Thyroid gland (tissue), 4 donors: ENCODE measurements at regions not wholly inside any gene's neighbourhood (a gene's known extent, or its start where the extent isn't known, plus 50 kb on each side); places are given as distances from the start of the nearest gene placed in this dataset.

Experiments used
- DNase-seq, 2 donors: peaks; one replicate each; pipeline ENCODE4 v3.0.0-alpha.2; 2019
- H3K27ac ChIP-seq, 3 donors: fragments of 200-600 bp; sonication (generic); 1 replicate in 2 of 3; 2 replicates in 1 of 3; pipeline ENCODE4 v1.5.1; 2016 to 2019; ENCODE audit warnings: mild to moderate bottlenecking in 1 of 3, moderate library complexity in 1 of 3
- H3K27me3 ChIP-seq: fragments of 200-600 bp; sonication (generic); one replicate; pipeline ENCODE4 v1.5.1; 2019
- H3K36me3 ChIP-seq, 2 donors: fragments of 200-600 bp; sonication (generic); one replicate each; pipeline ENCODE4 v1.5.1; 2016 to 2019
- H3K4me1 ChIP-seq, 2 donors: fragments of 200-600 bp; sonication (generic); one replicate each; pipeline ENCODE4 v1.5.1; 2017 to 2019
- H3K4me3 ChIP-seq, 3 donors: fragments of 200-600 bp; sonication (generic); replicated peaks in 1 of 3; 1 replicate in 2 of 3; 2 replicates in 1 of 3; pipeline ENCODE4 v1.5.1; 2016; ENCODE audit warnings: mild to moderate bottlenecking in 1 of 3
- H3K9me3 ChIP-seq: fragments of 200-600 bp; sonication (generic); one replicate; pipeline ENCODE4 v1.5.1; 2017
- CTCF ChIP-seq, 6 experiments: fragments of 200-600 bp in 3 of 6; fragments of 450-650 bp in 3 of 6; sonication (generic) in 3 of 6; IDR thresholded peaks; one replicate each; pipeline ENCODE4 v1.5.1; 2016 to 2019; ENCODE audit warnings: antibody characterized with exemption in 6 of 6, mild to moderate bottlenecking in 2 of 6, inconsistent platforms in 1 of 6, moderate library complexity in 1 of 6
- POLR2A ChIP-seq, 2 donors: fragments of 450-650 bp; IDR thresholded peaks; one replicate each; pipeline ENCODE4 v1.6.1; 2017; ENCODE audit warnings: antibody characterized with exemption in 2 of 2, mild to moderate bottlenecking in 2 of 2, moderate library complexity in 1 of 2
- WGBS, 2 donors: methylation state at CpG; one replicate each; pipeline ENCODE4 v1.1.5; 2017; 5-methylcytosine and 5-hydroxymethylcytosine counted together
- intact Hi-C: fragments of 100-400 bp; cut with DNase I; formaldehyde crosslinking; loops from one replicate; pipeline ENCODE4 v1.15.1; 2023

DNA sequence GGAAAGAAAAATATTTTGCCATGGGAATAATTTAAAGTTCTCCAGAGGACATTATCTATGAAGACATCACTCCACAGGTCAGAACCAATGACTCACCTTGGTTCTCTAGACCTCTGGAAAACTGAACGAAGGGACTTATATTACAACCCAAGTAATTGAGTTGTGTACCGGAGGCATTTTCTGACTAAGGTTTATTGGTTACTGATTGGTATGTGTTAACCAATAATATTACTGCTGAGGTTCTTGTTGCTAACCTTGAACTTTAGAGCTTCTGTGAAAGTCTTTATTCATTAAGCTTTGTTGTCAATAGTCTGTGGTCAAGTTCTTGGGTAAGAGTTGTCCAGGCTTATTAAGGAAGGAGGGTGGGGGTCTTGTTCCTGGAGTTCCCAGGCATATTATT is 78.1 kb upstream of the MTPN start:
- Histone ChIP-seq H3K36me3 (no peaks in the 10 kb centered on the region), H3K9me3 (no peaks in the 10 kb centered on the region), H3K4me1 (peaks cover 4 to 10% of the 10 kb centered on the region in 2 donors), H3K4me3 (no peak overlapping the region), H3K27me3 (no peaks in the 10 kb centered on the region), H3K27ac (no peak overlapping the region)
- WGBS, 2 donors, result 87 to 98% methylated on average over 2 of the region's 2 CpGs
- TF ChIP-seq CTCF (IDR thresholded peaks at IDR 0.05), result no peak
- no peak for TF ChIP-seq POLR2A (IDR thresholded peaks at IDR 0.05)
- intact Hi-C loops, result no loop called here
- DNase-seq, result no peak

DNA sequence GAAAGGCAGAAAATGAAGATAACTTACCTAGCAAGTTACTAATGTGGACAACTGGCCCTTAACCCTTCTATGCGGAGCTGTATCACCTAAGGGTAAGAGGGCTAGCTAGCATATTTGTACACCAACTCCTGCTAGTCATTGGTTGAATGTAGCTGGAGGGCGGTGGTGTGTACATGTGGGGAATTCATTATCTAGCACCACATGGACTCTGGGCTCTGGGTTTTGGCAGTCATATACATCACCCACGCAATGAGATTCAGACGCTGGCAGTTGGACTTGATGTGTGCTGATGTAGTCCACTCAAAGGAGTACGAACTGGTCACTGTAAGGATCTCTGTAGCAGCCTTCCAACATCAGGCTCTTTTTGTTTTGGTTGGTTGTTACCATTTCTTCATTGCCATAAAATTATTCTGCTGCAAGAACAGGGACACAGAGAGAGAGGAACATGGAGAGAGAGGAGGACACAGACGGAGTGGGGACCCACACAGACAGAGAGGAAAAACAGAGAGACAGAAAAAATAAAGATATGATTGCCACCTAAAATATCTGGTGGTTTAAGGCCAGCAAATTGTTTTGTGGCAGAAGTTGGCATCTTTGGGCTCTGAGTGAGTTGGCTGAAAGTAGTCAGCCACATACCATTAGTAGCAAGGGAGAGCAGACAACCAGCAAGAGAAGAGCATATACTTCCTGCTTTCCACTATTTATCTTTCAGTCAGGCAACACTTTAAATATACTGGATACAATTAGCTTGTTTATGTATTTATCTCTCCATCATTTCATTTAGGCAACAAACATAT is 76.7 kb upstream of the MTPN start:
- TF ChIP-seq CTCF (IDR thresholded peaks at IDR 0.05), result no peak
- TF ChIP-seq POLR2A (IDR thresholded peaks at IDR 0.05), result no peak
- no peak for DNase-seq
- Histone ChIP-seq H3K27ac (no peak overlapping the region), H3K4me1 (peaks cover under 1 to 5% of the 10 kb centered on the region in 2 donors), H3K36me3 (no peaks in the 10 kb centered on the region), H3K9me3 (no peaks in the 10 kb centered on the region), H3K4me3 (no peak overlapping the region), H3K27me3 (no peaks in the 10 kb centered on the region)
- intact Hi-C loops, result no loop called here
- WGBS, 2 donors, result 92 to 93% methylated on average over 6 of the region's 6 CpGs

DNA sequence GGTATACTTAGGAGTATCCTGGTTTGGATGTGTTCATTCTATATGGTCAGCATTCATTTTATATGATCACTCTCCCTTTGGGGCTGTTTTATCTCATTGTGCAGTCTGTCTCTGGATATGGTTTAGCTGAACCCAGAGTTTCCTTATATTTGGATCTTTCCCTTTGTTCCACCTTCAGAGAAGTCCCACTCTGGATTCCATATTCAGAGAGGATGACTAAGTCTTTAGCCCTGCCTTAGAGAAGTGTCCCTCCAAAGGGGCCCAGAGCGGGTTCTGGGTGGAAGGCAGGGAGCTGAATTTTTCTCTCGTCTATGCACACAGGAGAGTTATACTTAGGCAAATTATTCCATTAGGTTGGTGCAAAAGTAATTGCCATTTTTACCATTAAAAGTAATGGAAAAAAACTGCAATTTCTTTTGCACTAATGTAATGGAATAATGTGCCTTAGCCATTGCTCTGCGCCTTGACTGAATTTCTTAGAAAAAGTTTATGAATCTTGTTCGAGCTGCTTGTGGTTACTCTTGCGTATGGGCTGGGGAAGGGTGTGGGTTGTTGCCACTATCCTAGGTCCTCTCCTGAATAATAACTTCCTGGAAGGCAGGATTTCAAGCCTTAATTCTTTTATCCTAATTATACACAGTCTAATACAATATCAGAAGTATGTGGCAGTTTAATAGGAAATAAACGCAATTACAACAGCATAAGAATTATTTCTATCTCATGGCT is 74.2 kb upstream of the MTPN start:
- intact Hi-C loops, result no loop called here
- Histone ChIP-seq H3K4me3 (no peak overlapping the region), H3K9me3 (no peaks in the 10 kb centered on the region), H3K27ac (no peak overlapping the region), H3K36me3 (no peaks in the 10 kb centered on the region), H3K4me1 (no peaks in the 10 kb centered on the region), H3K27me3 (no peaks in the 10 kb centered on the region)
- TF ChIP-seq POLR2A (IDR thresholded peaks at IDR 0.05), result no peak
- no peak for TF ChIP-seq CTCF (IDR thresholded peaks at IDR 0.05)
- no peak for DNase-seq
- 94 to 96% methylated on average over 6 of the region's 6 CpGs for WGBS, 2 donors

DNA sequence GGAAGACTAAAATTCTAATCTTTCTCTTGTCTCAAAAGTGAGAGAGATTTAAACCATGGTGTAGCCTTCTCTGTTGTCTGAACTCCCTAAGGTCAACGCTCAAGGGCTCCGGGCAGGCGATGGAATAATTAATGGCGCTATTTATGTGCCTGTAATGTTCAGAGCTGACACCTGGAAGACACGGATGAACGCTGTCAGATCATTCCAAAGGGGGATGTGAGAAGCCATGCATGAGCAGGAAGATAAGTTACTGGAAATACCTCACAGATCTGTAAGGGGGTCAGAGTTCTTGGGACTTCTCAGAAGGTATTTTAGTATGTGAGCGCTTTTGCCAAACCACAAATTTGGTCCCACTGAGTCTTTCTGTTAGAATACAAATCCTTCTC is 73.3 kb upstream of the MTPN start:
- intact Hi-C loops, result no loop called here
- Histone ChIP-seq H3K9me3 (no peaks in the 10 kb centered on the region), H3K4me1 (no peaks in the 10 kb centered on the region), H3K27me3 (no peaks in the 10 kb centered on the region), H3K4me3 (no peak overlapping the region), H3K36me3 (no peaks in the 10 kb centered on the region), H3K27ac (no peak overlapping the region)
- no peak for TF ChIP-seq CTCF (IDR thresholded peaks at IDR 0.05)
- no peak for DNase-seq
- WGBS, 2 donors, result 81 to 82% methylated on average over 7 of the region's 7 CpGs

DNA sequence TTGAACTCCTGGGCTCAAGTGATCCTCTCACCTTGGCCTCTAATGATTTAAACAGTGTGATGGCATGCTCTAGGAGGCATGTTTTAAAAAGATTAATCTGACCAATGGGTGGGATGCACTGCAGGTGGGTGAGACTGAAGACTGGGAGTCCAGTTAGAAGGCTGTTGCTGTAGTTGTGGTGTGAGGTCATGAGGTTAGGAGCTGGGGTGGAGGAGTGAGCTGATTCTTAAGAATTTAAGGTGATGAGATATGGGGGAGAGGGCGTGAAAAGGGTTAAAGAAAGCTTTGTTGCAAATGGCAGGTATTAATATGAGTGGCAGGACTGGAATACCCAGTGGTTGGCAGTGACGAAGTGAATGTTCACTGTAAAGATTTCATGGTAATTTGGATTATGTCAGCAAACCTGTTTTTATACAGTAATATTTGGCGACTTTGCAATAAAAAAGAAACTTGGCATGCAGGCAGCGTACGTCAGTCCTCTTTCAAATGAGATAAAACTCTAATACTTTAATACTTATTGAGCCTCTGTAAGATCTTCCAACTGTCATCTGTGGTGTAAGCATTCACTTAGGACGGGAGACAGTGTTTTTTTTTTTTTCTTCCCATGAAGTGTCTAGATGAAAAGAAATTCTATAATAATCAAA is 72.8 kb upstream of the MTPN start:
- Histone ChIP-seq H3K27me3 (no peaks in the 10 kb centered on the region), H3K4me3 (no peak overlapping the region), H3K27ac (no peak overlapping the region), H3K4me1 (no peaks in the 10 kb centered on the region), H3K36me3 (no peaks in the 10 kb centered on the region), H3K9me3 (no peaks in the 10 kb centered on the region)
- TF ChIP-seq CTCF (IDR thresholded peaks at IDR 0.05) (no peak), POLR2A (IDR thresholded peaks at IDR 0.05) (no peak)
- WGBS, 2 donors, result 80 to 84% methylated on average over 6 of the region's 6 CpGs
- no peak for DNase-seq
- intact Hi-C loops, result no loop called here
